ENCODE measurements at regions not wholly inside any gene's neighbourhood (a gene's known extent, or its start where the extent isn't known, plus 50 kb on each side); places are given as distances from the start of the nearest gene placed in this dataset.

GRCh38 chr2:60643747-60644146 is 90.3 kb upstream of the BCL11A start:
- H3K27me3 ChIP-seq, result no peaks in the 10 kb centered on the region
- 79 to 83% methylated on average over 7 of the region's 7 CpGs for WGBS, 2 donors (ENCODE audit: low coverage in 1 of 2)
- intact Hi-C loops (cut with DNase I; ENCODE audit: low total_unique reads), result loop anchor here (10.0 kb wide), 1 partner anchor 1849 kb away; no protein-coding TSS in a partner anchor
- H3K4me1 ChIP-seq, result no peaks in the 10 kb centered on the region
- H3K4me3 ChIP-seq, result no peak overlapping the region
- no peak overlapping the region for H3K27ac ChIP-seq
- no peak for DNase-seq
- in situ Hi-C loops (cut with MboI; ENCODE audit: low pct_ligation_motif_present in 1 of 4, low pct_unique_long_range_greater_than_20kb in 1 of 4, low sequenced_read_pairs in 3 of 4), result no loop called here
- no peaks in the 10 kb centered on the region for H3K36me3 ChIP-seq
- TF ChIP-seq POLR2A (IDR thresholded peaks at IDR 0.05) (no peak), POLR2AphosphoS5 (IDR thresholded peaks at IDR 0.05) (no peak), EP300 (IDR thresholded peaks at IDR 0.05; ENCODE audit: low read depth) (no peak)
- H3K9me3 ChIP-seq, result no peaks in the 10 kb centered on the region

GRCh38 chr2:60644951-60645350 is 91.5 kb upstream of the BCL11A start:
- intact Hi-C loops (cut with DNase I; ENCODE audit: low total_unique reads) (loop anchor here (10.0 kb wide), 1 partner anchor 1850 kb away; no protein-coding TSS in a partner anchor), in situ Hi-C loops (cut with MboI; ENCODE audit: low pct_ligation_motif_present in 1 of 4, low pct_unique_long_range_greater_than_20kb in 1 of 4, low sequenced_read_pairs in 3 of 4) (no loop called here)
- no peaks in the 10 kb centered on the region for H3K4me1 ChIP-seq
- TF ChIP-seq POLR2AphosphoS5 (IDR thresholded peaks at IDR 0.05) (no peak), EP300 (IDR thresholded peaks at IDR 0.05; ENCODE audit: low read depth) (no peak), CTCF (IDR thresholded peaks at IDR 0.05) (no peak)
- no peaks in the 10 kb centered on the region for H3K36me3 ChIP-seq
- DNase-seq, result no peak
- no peaks in the 10 kb centered on the region for H3K27me3 ChIP-seq
- WGBS, 2 donors (ENCODE audit: low coverage in 1 of 2), result 50 to 68% methylated on average over 3 to 6 of the region's 6 CpGs
- no peaks in the 10 kb centered on the region for H3K9me3 ChIP-seq
- no peak overlapping the region for H3K4me3 ChIP-seq
- H3K27ac ChIP-seq, result no peak overlapping the region

- DNase-seq, result no peak
- no peak for TF ChIP-seq POLR2A (IDR thresholded peaks at IDR 0.05)
- TF ChIP-seq CTCF (IDR thresholded peaks at IDR 0.05), result no peak
- TF ChIP-seq POLR2AphosphoS5 (IDR thresholded peaks at IDR 0.05), result no peak
- TF ChIP-seq EP300 (IDR thresholded peaks at IDR 0.05; ENCODE audit: low read depth), result no peak
Observed at GRCh38 chr2:60648191-60648590, 94.7 kb upstream of the BCL11A start.

GRCh38 chr2:60649721-60650120 is 96.3 kb upstream of the BCL11A start:
- Histone ChIP-seq H3K4me1 (no peaks in the 10 kb centered on the region), H3K9me3 (no peaks in the 10 kb centered on the region), H3K27ac (no peak overlapping the region), H3K27me3 (no peaks in the 10 kb centered on the region), H3K36me3 (no peaks in the 10 kb centered on the region), H3K4me3 (no peak overlapping the region)
- no peak for TF ChIP-seq POLR2AphosphoS5 (IDR thresholded peaks at IDR 0.05)
- no peak for TF ChIP-seq CTCF (IDR thresholded peaks at IDR 0.05)
- no peak for DNase-seq
- intact Hi-C loops (cut with DNase I; ENCODE audit: low total_unique reads), result loop anchor here (10.0 kb wide), 1 partner anchor 1855 kb away; no protein-coding TSS in a partner anchor
- in situ Hi-C loops (cut with MboI; ENCODE audit: low pct_ligation_motif_present in 1 of 4, low pct_unique_long_range_greater_than_20kb in 1 of 4, low sequenced_read_pairs in 3 of 4), result no loop called here

More at GRCh38 chr2:60648191-60648590, 94.7 kb upstream of the BCL11A start:
- no peaks in the 10 kb centered on the region for H3K27me3 ChIP-seq
- intact Hi-C loops (cut with DNase I; ENCODE audit: low total_unique reads), result loop anchor here (10.0 kb wide), 1 partner anchor 1853 kb away; no protein-coding TSS in a partner anchor
- 27 to 37% methylated on average over 3 to 5 of the region's 5 CpGs for WGBS, 2 donors (ENCODE audit: low coverage in 1 of 2)
- no peaks in the 10 kb centered on the region for H3K9me3 ChIP-seq
- in situ Hi-C loops (cut with MboI; ENCODE audit: low pct_ligation_motif_present in 1 of 4, low pct_unique_long_range_greater_than_20kb in 1 of 4, low sequenced_read_pairs in 3 of 4), result no loop called here
- no peak overlapping the region for H3K4me3 ChIP-seq
- no peak overlapping the region for H3K27ac ChIP-seq
- no peaks in the 10 kb centered on the region for H3K4me1 ChIP-seq
- no peaks in the 10 kb centered on the region for H3K36me3 ChIP-seq

GRCh38 chr2:60652832-60653340 is 99.4 kb upstream of the BCL11A start:
- WGBS, 2 donors (ENCODE audit: low coverage in 1 of 2), result 80 to 86% methylated on average over 8 to 15 of the region's 15 CpGs
- no peak for TF ChIP-seq POLR2A (IDR thresholded peaks at IDR 0.05)
- TF ChIP-seq POLR2AphosphoS5 (IDR thresholded peaks at IDR 0.05), result no peak
- no peak for TF ChIP-seq CTCF (IDR thresholded peaks at IDR 0.05)
- TF ChIP-seq EP300 (IDR thresholded peaks at IDR 0.05; ENCODE audit: low read depth), result no peak

More at GRCh38 chr2:60652832-60653340, 99.4 kb upstream of the BCL11A start:
- no peak overlapping the region for H3K27ac ChIP-seq
- no peak for DNase-seq
- H3K4me1 ChIP-seq, result no peaks in the 10 kb centered on the region
- no peak overlapping the region for H3K4me3 ChIP-seq
- no peaks in the 10 kb centered on the region for H3K27me3 ChIP-seq
- no peaks in the 10 kb centered on the region for H3K36me3 ChIP-seq
- in situ Hi-C loops (cut with MboI; ENCODE audit: low pct_ligation_motif_present in 1 of 4, low pct_unique_long_range_greater_than_20kb in 1 of 4, low sequenced_read_pairs in 3 of 4) (no loop called here), intact Hi-C loops (cut with DNase I; ENCODE audit: low total_unique reads) (no loop called here)
- no peaks in the 10 kb centered on the region for H3K9me3 ChIP-seq

Data from transverse colon (tissue), 4 donors.